Brain microvascular endothelial cell (primary cell): ENCODE measurements at regions not wholly inside any gene's neighbourhood (a gene's known extent, or its start where the extent isn't known, plus 50 kb on each side); places are given as distances from the start of the nearest gene placed in this dataset.

Source experiments
- DNase-seq: peaks from one replicate; pipeline ENCODE4 v3.0.0-alpha.2; 2020
- H3K27ac ChIP-seq: fragments of 250-450 bp; sonication (Bioruptor Pico); 2 replicates; pipeline ENCODE4 v1.5.1; 2020; ENCODE audit warnings: mild to moderate bottlenecking, moderate library complexity
- H3K27me3 ChIP-seq: fragments of 250-450 bp; sonication (Bioruptor Pico); replicated peaks from 2 replicates; pipeline ENCODE4 v1.5.1; 2020; ENCODE audit warnings: mild to moderate bottlenecking
- H3K36me3 ChIP-seq: fragments of 250-450 bp; sonication (Bioruptor Pico); replicated peaks from 2 replicates; pipeline ENCODE4 v1.5.1; 2020; ENCODE audit warnings: mild to moderate bottlenecking
- H3K4me3 ChIP-seq: 2 replicates; pipeline ENCODE4 v1.5.1; 2011; ENCODE audit warnings: low read depth, mild to moderate bottlenecking, control low read depth, low read length, moderate library complexity
- in situ Hi-C: cut with HindIII; loops from 2 replicates; pipeline ENCODE4 v1.10.0; 2017; ENCODE audit warnings: low sequenced_read_pairs, low pct_ligation_motif_present
- TF ChIP-seq, protein P1 (sequence below): IDR thresholded peaks from 2 replicates; pipeline ENCODE4 v1.5.1; 2011; ENCODE audit warnings: low read depth, mild to moderate bottlenecking, moderate library complexity, low read length, control low read depth, inconsistent platforms; ENCODE audit errors: missing control alignments

DNA sequence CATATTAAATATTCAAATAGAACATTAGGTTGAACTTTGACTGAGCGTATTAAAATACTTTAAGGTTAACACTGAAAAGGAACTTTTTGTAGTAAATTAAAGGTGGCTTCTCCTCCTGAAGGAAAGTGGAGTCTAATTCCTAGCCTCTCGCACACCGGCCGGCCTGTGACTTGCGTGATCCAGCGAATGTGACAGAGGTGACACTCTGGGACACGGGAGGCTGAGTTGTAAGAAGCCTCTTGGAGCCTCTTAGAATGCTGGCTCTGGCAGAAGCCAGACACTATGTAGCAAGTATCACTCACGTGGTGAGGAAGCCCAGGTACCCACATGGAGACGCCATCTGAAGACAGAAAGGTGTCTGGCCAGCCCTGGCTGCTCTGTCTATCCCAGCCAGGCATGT lies 64.9 kb upstream of the NSMCE3 start:
- no peaks in the 10 kb centered on the region for H3K36me3 ChIP-seq
- TF ChIP-seq, protein P1, sequence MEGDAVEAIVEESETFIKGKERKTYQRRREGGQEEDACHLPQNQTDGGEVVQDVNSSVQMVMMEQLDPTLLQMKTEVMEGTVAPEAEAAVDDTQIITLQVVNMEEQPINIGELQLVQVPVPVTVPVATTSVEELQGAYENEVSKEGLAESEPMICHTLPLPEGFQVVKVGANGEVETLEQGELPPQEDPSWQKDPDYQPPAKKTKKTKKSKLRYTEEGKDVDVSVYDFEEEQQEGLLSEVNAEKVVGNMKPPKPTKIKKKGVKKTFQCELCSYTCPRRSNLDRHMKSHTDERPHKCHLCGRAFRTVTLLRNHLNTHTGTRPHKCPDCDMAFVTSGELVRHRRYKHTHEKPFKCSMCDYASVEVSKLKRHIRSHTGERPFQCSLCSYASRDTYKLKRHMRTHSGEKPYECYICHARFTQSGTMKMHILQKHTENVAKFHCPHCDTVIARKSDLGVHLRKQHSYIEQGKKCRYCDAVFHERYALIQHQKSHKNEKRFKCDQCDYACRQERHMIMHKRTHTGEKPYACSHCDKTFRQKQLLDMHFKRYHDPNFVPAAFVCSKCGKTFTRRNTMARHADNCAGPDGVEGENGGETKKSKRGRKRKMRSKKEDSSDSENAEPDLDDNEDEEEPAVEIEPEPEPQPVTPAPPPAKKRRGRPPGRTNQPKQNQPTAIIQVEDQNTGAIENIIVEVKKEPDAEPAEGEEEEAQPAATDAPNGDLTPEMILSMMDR: no peak
- H3K27me3 ChIP-seq: no peaks in the 10 kb centered on the region
- in situ Hi-C loops: no loop called here
- no peak overlapping the region for H3K27ac ChIP-seq
- H3K4me3 ChIP-seq: no peak overlapping the region
- DNase-seq: no peak

DNA sequence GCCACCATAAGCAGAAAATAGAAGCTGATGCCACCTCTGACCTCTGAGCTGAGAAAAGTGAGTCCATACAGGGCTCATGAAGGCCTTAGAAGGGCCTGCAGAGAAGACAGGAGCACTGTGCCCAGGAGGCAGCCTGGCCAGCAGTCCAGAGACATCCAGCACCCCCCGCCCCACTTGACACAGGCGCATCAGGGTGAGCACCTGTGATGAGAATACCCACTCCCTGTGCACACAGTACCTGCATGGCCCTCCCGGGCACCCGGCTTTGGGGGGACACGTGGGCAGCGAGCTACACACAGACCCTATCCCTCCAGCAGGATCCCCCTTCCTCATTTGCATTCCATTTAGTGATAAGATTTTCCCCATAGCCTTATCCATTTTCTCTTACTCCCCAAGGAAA lies 63.6 kb upstream of the NSMCE3 start:
- DNase-seq: no peak
- no peak overlapping the region for H3K4me3 ChIP-seq
- no peaks in the 10 kb centered on the region for H3K36me3 ChIP-seq
- no peak overlapping the region for H3K27ac ChIP-seq
- no peaks in the 10 kb centered on the region for H3K27me3 ChIP-seq
- in situ Hi-C loops: no loop called here
- TF ChIP-seq, protein P1: no peak

DNA sequence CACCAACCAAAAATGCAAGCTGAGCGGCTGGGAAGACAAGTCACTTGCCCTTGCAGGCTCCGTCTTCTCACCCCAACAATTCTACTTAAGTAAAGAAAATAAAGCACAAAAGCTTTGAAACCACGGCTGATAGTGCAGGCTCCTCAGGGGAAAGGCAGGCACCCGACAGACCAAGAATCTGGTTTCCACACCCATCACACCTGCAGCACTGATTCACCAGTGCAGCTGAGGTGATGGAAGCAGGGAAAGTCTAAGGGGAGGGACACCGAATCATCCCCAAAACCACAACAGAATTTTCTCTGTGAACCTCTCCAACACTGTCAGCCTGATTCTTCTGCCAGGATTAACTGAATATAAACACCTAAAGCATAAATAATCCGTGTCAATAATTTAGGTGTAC lies 62.0 kb upstream of the NSMCE3 start:
- TF ChIP-seq, protein P1: no peak
- no peak overlapping the region for H3K4me3 ChIP-seq
- H3K36me3 ChIP-seq: no peaks in the 10 kb centered on the region
- no peaks in the 10 kb centered on the region for H3K27me3 ChIP-seq
- no peak overlapping the region for H3K27ac ChIP-seq
- no peak for DNase-seq
- in situ Hi-C loops: no loop called here

- no peak overlapping the region for H3K27ac ChIP-seq
- no peak overlapping the region for H3K4me3 ChIP-seq
- TF ChIP-seq, protein P1: no peak
- H3K27me3 ChIP-seq: no peaks in the 10 kb centered on the region
- DNase-seq: no peak
- H3K36me3 ChIP-seq: no peaks in the 10 kb centered on the region
- in situ Hi-C loops: no loop called here
These were observed 61.4 kb upstream of the NSMCE3 start for GRCh38 chr15:29331071-29331470.

DNA sequence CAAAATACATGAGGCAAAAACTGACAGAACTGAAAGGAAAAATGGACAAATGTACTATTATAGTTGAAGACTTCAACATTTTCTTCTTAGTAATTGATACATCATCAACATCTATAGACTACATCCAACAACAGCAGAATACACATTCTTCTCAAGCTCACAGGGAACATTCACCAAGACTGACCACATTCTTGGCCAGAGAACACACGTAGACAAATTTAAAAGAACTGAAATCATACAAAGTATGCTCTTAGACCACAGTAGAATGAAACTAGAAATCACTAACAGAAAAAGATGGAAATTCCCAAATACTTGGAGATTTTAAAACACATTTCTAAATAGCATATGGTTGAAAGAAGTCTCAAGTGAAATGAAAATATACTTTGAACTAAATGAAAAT lies 55.1 kb upstream of the NSMCE3 start:
- in situ Hi-C loops: no loop called here
- Histone ChIP-seq H3K27ac (no peak overlapping the region), H3K4me3 (no peak overlapping the region), H3K27me3 (no peaks in the 10 kb centered on the region), H3K36me3 (no peaks in the 10 kb centered on the region)
- TF ChIP-seq, protein P1: no peak
- DNase-seq: no peak

DNA sequence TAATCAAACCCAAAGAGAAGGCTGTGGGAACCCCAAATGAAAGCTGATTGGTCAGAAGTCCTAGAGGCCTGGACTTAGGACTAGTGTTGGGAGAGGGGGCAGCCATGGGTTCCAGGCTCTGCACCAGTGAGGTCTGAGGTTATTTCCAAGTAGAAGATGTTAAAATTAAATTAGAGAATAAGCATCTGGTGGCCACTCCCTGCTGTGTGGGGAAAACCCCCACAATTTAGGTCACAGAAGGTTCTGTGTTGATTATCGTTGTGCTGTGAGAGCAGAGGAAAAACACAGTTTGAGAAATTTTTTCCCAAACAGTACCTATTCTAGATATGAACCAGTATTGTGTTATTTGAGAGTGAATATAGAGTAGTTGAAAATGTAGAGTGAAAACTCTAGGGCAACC lies 53.9 kb upstream of the NSMCE3 start:
- TF ChIP-seq, protein P1: no peak
- Histone ChIP-seq H3K27me3 (no peaks in the 10 kb centered on the region), H3K36me3 (no peaks in the 10 kb centered on the region), H3K4me3 (no peak overlapping the region), H3K27ac (no peak overlapping the region)
- in situ Hi-C loops: no loop called here
- no peak for DNase-seq
